Mesendoderm (in vitro differentiated cells): ENCODE measurements at regions not wholly inside any gene's neighbourhood (a gene's known extent, or its start where the extent isn't known, plus 50 kb on each side); places are given as distances from the start of the nearest gene placed in this dataset. TPM values are rescaled to one million over a fixed set of nuclear protein-coding genes. Genes with fewer than 3 reads are reported as not detected.

Experiments
- DNase-seq: peaks from one replicate; pipeline ENCODE4 v3.0.0; 2013
- H2AK5ac ChIP-seq: 2 replicates; pipeline ENCODE4 v1.6.1; 2013; ENCODE audit warnings: low read length, inconsistent platforms
- H2BK120ac ChIP-seq: 2 replicates; pipeline ENCODE4 v1.6.1; 2013; ENCODE audit warnings: low read depth, mild to moderate bottlenecking, low read length, moderate library complexity, mixed read lengths
- H2BK15ac ChIP-seq: replicated peaks from 2 replicates; pipeline ENCODE4 v1.6.1; 2013; ENCODE audit warnings: low read depth, mild to moderate bottlenecking, moderate library complexity
- H2BK5ac ChIP-seq: 2 replicates; pipeline ENCODE4 v1.6.1; 2013; ENCODE audit warnings: low read length, inconsistent platforms
- H3K18ac ChIP-seq: 2 replicates; pipeline ENCODE4 v1.6.1; 2013; ENCODE audit warnings: mild to moderate bottlenecking, low read length, mixed read lengths
- H3K23ac ChIP-seq: one replicate; pipeline ENCODE4 v1.6.1; 2013; ENCODE audit warnings: low read length
- H3K27ac ChIP-seq: 2 replicates; pipeline ENCODE4 v1.5.1; 2013; ENCODE audit warnings: low read depth, mild to moderate bottlenecking, inconsistent platforms, low read length, moderate library complexity
- H3K27me3 ChIP-seq: 2 replicates; pipeline ENCODE4 v1.6.1; 2013; ENCODE audit warnings: low read length, control low read depth, mild to moderate bottlenecking, inconsistent platforms; ENCODE audit not compliant: insufficient read depth, poor library complexity
- H3K36me3 ChIP-seq: 2 replicates; pipeline ENCODE4 v1.6.1; 2013; ENCODE audit warnings: low read length, inconsistent platforms; ENCODE audit not compliant: control insufficient read depth, insufficient read depth
- H3K4ac ChIP-seq: one replicate; pipeline ENCODE4 v1.6.1; 2013; ENCODE audit warnings: low read depth, mild to moderate bottlenecking, low read length, moderate library complexity
- H3K4me1 ChIP-seq: 2 replicates; pipeline ENCODE4 v1.6.1; 2013; ENCODE audit warnings: low read depth, low read length, inconsistent platforms; ENCODE audit not compliant: control insufficient read depth
- H3K4me2 ChIP-seq: 2 replicates; pipeline ENCODE4 v1.6.1; 2013; ENCODE audit warnings: low read length
- H3K4me3 ChIP-seq: 2 replicates; pipeline ENCODE4 v1.5.1; 2013; ENCODE audit warnings: mild to moderate bottlenecking, low read length
- H3K56ac ChIP-seq: one replicate; pipeline ENCODE4 v1.6.1; 2013; ENCODE audit warnings: low read length
- H3K79me1 ChIP-seq: 2 replicates; pipeline ENCODE4 v1.6.1; 2013; ENCODE audit warnings: low read length, inconsistent platforms
- H3K79me2 ChIP-seq: 2 replicates; pipeline ENCODE4 v1.6.1; 2013; ENCODE audit warnings: mild to moderate bottlenecking, low read length; ENCODE audit not compliant: control insufficient read depth, insufficient read depth
- H3K9ac ChIP-seq: 2 replicates; pipeline ENCODE4 v1.6.1; 2013; ENCODE audit warnings: low read length, inconsistent platforms
- H4K5ac ChIP-seq: one replicate; pipeline ENCODE4 v1.6.1; 2013; ENCODE audit warnings: low read length
- H4K8ac ChIP-seq: one replicate; pipeline ENCODE4 v1.6.1; 2013; ENCODE audit warnings: low read depth, mild to moderate bottlenecking, control low read depth, low read length, moderate library complexity
- WGBS: extraction: QIAGEN DNeasy Blood & Tissue Kit; methylation state at CpG from one replicate; pipeline ENCODE4 v1.1.7; 2013; ENCODE audit warnings: low lambda C conversion rate, missing lambda C conversion rate; ENCODE audit not compliant: insufficient coverage; ENCODE audit errors: extremely low coverage; 5-methylcytosine and 5-hydroxymethylcytosine counted together
- small RNA-seq: library from polyadenylated mRNA; stranded (forward); fragments of <200 nt; extraction: miRNeasy Mini kit (QIAGEN cat#:217004); gene quantifications from one replicate; pipeline ENCODE3, GENCODE V24; 2013; ENCODE audit not compliant: insufficient read depth

DNA sequence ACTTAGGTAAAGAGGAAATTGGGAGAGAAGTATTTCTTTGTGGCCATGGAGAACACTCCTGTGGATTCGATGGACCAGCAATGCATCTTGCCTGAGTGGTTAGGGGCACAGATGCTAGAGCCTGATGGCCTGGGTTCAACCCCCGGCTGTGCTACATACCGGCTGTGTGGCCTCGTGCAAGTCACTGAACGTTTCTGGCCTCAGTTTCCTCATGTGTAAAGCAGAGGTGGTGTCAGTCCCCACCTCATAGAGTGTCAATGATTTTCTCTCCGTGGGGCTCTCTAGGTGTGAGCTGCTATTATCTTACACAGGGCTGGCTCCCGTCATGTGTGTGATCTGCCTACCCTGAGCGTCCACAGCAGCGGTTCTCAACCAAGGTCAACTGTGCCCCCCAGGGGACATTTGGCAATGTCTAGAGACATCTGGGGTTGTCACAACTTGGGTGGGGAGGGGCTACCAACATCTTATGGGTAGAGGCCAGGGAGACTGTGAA, 50.0 kb upstream of the PTPN1 start:
- H3K27ac ChIP-seq, result no peak overlapping the region
- H3K56ac ChIP-seq, result no peak overlapping the region
- H4K8ac ChIP-seq, result no peak overlapping the region
- no peak overlapping the region for H3K4me3 ChIP-seq
- no peak for DNase-seq
- no peak overlapping the region for H3K4ac ChIP-seq
- H2BK120ac ChIP-seq, result no peak overlapping the region
- H3K4me2 ChIP-seq, result no peak overlapping the region
- no peaks in the 10 kb centered on the region for H3K79me1 ChIP-seq
- no peak overlapping the region for H4K5ac ChIP-seq
- WGBS, result no CpG with 5 or more reads among the region's 9 CpGs
- no peak overlapping the region for H2BK15ac ChIP-seq
- H2BK5ac ChIP-seq, result no peak overlapping the region
- H3K36me3 ChIP-seq, result no peaks in the 10 kb centered on the region
- no peaks in the 10 kb centered on the region for H3K27me3 ChIP-seq
- no peak overlapping the region for H3K9ac ChIP-seq
- no peak overlapping the region for H3K23ac ChIP-seq
- H2AK5ac ChIP-seq, result no peak overlapping the region
- no peak overlapping the region for H3K18ac ChIP-seq
- no peaks in the 10 kb centered on the region for H3K79me2 ChIP-seq
- H3K4me1 ChIP-seq, result peaks cover 2% of the 10 kb centered on the region

Small RNA genes in the stretch of these regions (small RNA-seq; reads per million reads assigned to genes)
- gene RN7SL636P, result not detected
